Muscle layer of duodenum (tissue), 2 donors: ENCODE measurements at regions not wholly inside any gene's neighbourhood (a gene's known extent, or its start where the extent isn't known, plus 50 kb on each side); places are given as distances from the start of the nearest gene placed in this dataset.
"Not testable (repeated sequence)": the region's sequence is repeated elsewhere in the genome, so short reads cannot be mapped to it uniquely, and the experiment has no call there.

ENCODE experiments used
- H3K27ac ChIP-seq: one replicate; pipeline ENCODE4 v1.7.0; 2013; ENCODE audit warnings: mild to moderate bottlenecking, low read length
- H3K27me3 ChIP-seq: one replicate; pipeline ENCODE4 v1.7.0; 2013; ENCODE audit warnings: low read depth, mild to moderate bottlenecking, control low read depth, low read length
- H3K36me3 ChIP-seq, 2 donors: one replicate each; pipeline ENCODE4 v1.7.0; 2013; ENCODE audit warnings: low read length in 2 of 2, control low read depth in 1 of 2, mild to moderate bottlenecking in 1 of 2; ENCODE audit not compliant: insufficient read depth in 2 of 2, control insufficient read depth in 1 of 2
- H3K4me1 ChIP-seq, 2 donors: one replicate each; pipeline ENCODE4 v1.7.0; 2013; ENCODE audit warnings: low read length in 2 of 2, mild to moderate bottlenecking in 2 of 2, control low read depth in 1 of 2, moderate library complexity in 1 of 2; ENCODE audit not compliant: insufficient read depth in 2 of 2, control insufficient read depth in 1 of 2
- H3K4me3 ChIP-seq, 2 donors: one replicate each; pipeline ENCODE4 v1.7.0; 2013; ENCODE audit warnings: low read length in 2 of 2, low read depth in 1 of 2, mild to moderate bottlenecking in 1 of 2
- H3K9me3 ChIP-seq, 2 donors: one replicate each; pipeline ENCODE4 v1.7.0; 2013; ENCODE audit warnings: low read length in 2 of 2, control low read depth in 1 of 2, mild to moderate bottlenecking in 1 of 2; ENCODE audit not compliant: control insufficient read depth in 1 of 2
- donor health status: healthy.

DNA sequence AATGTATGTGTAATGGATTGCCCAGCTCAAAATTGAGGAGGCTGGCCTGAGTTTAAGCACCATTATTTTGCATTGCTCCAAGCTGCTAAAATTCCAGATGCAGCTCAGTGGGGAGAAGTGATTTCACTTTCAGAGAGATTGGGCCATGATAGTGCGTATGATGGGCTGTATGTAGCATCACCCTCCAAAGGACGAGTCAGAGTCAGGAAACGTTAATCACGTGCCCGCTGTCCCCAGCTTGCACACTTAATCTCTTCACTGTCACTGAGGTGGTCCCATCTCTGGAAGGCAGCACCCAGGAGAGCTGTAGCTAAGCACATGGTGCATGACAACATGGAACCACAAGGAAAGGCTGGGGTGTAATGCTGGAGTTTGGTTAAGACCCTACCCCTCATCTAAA is 337.4 kb downstream of the ANAPC1 start:
- H3K4me3 ChIP-seq, H3K4me1 ChIP-seq, H3K9me3 ChIP-seq, H3K36me3 ChIP-seq, H3K27me3 ChIP-seq, H3K27ac ChIP-seq: not testable (repeated sequence)

DNA sequence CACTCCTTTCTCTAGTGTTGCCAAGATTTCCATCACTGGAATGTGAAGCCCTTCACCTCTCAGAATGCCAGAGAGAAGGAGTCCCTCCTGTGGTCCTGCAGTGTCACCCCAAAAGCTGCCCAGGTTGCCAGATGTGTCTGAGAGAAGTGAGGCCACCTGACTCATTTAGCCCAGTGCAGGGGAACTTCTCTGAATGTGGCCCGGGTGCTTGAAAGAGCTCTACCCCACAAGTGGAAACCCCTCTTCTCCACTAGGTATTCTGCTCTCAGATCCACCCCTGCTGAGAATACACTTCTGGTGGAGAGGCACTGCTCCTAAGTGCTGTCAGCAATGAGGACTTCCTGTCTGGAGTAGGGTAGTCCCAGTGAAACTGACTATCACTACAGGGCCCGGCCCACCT is 334.8 kb downstream of the ANAPC1 start:
- not testable (repeated sequence) for H3K4me3 ChIP-seq, H3K27me3 ChIP-seq, H3K27ac ChIP-seq, H3K9me3 ChIP-seq, H3K36me3 ChIP-seq, H3K4me1 ChIP-seq

DNA sequence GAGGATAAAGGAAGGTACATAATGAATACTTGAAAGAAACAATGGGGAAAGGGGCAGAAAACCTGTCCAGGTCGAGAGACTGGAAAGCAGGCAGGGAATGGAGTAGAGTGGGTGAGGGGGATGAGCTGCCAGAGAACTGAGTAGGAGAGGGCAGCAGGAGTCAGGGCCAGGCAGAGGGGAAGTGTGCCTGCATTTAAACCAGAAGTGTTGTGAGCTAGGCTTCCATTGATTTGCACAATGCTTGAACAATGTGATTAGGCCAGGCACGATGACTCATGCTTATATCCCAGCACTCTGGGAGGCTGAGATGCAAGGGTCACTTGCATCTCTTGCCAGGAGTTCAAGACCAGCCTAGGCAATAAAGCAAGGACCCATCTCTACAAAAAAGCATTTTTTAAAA is 332.6 kb downstream of the ANAPC1 start:
- not testable (repeated sequence) for H3K27me3 ChIP-seq, H3K4me3 ChIP-seq, H3K9me3 ChIP-seq, H3K4me1 ChIP-seq, H3K27ac ChIP-seq, H3K36me3 ChIP-seq

DNA sequence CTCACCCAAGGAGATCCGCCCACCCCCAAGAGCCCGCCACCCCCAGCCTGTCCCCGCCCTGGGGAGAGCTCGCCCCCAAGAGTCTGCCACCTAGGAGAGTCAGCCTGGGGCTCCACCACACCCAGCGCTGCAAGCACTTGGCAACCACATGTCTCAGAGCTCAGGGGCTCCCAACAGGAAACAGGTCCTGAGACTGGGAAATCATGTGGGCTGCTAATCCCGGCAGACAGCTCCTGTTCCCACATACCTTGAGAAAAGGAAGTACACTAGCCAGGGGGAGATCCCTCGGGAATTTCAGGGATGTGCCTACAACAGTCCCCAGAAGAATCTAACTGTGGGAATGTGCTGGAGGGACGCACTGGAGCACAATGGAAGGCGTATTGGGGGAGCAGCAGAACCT is 331.4 kb downstream of the ANAPC1 start:
- not testable (repeated sequence) for H3K36me3 ChIP-seq, H3K27ac ChIP-seq, H3K4me3 ChIP-seq, H3K27me3 ChIP-seq, H3K4me1 ChIP-seq, H3K9me3 ChIP-seq

- not testable (repeated sequence) for H3K4me1 ChIP-seq, H3K27me3 ChIP-seq, H3K36me3 ChIP-seq, H3K4me3 ChIP-seq, H3K27ac ChIP-seq, H3K9me3 ChIP-seq
Measured at GRCh38 chr2:111559301-111559700, 324.7 kb downstream of the ANAPC1 start.

DNA sequence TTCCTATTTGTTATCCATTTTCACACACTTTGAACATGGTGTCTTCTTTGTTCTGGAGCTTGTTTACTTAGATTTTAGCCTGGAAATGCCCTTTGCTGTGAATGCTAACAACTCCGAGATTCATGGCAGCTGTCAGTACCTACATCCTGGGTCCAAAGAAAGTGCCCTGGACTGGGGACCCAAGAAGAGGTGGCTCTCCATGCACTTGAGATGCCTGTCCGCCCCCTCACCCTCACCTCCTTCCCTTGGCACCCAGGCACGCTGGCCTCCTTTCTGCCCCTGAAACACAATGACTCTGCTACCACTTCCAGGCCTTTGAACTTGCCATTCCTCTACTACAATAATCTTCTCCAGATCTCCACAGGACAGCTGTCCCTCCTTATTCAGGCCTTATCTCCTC is 324.2 kb downstream of the ANAPC1 start:
- not testable (repeated sequence) for H3K36me3 ChIP-seq, H3K27ac ChIP-seq, H3K27me3 ChIP-seq, H3K9me3 ChIP-seq, H3K4me3 ChIP-seq, H3K4me1 ChIP-seq

GRCh38 chr2:111566068-111566467 is 317.9 kb downstream of the ANAPC1 start:
- H3K4me1 ChIP-seq, H3K4me3 ChIP-seq, H3K27ac ChIP-seq, H3K36me3 ChIP-seq, H3K27me3 ChIP-seq, H3K9me3 ChIP-seq: not testable (repeated sequence)

DNA sequence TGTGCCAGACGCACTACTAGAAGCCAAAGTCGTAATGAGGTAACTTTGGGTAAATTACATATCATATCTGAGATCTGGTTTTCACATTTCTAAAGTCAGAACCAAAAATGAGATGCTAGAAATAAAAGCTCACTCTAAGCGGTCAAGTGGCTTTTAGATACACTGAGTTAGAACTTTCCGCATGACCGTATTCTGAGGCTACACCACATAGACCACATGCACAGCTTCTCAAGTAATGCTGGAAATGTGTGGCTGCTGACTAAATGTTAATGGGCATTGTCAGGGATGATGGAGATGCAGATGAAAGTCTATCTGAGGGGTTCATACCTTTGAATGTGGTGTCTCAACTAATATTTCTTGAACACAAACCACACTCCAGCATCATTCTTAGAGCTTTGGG is 316.8 kb downstream of the ANAPC1 start:
- H3K4me3 ChIP-seq, H3K27me3 ChIP-seq, H3K27ac ChIP-seq, H3K4me1 ChIP-seq, H3K36me3 ChIP-seq, H3K9me3 ChIP-seq: not testable (repeated sequence)

DNA sequence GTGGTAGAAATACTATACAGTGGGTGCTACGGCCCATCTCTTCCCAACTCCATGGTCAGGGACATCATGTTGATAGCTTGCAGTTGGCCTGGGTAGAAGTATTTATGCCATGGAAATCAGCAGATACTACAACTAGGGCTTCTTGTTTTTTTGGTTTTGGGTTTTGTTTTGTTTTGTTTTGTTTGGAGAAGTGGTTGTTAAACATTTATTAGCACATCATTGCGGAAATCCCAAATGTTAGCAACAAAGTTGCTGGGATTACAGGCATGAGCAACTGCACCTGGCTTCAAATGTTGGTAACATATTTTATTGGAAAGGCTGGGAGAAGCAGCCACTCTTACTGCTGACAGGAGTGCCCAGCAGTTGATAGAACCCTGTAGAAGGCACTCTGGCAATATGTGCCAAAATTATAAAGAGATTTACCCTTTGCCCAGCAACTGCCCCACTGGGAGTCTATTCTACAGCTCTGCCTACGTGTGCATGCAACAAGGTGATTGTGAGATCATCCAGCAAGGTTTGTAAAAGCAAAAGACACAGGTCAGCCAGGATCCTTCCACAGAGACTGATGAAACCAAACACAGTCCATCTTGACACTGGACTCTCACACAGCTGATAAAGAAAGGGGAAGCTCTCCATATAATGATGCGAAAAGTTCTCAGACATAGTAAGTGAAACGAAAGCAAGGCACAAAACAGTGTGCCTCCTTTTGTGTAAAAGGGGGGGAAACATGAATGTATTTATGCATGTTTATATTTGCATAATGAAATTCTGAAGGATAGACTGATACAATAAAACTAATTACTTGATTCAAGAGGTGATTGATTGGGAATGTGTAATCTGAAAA is 314.4 kb downstream of the ANAPC1 start:
- not testable (repeated sequence) for H3K27ac ChIP-seq, H3K27me3 ChIP-seq, H3K4me3 ChIP-seq, H3K9me3 ChIP-seq, H3K4me1 ChIP-seq, H3K36me3 ChIP-seq

- H3K27ac ChIP-seq, H3K36me3 ChIP-seq, H3K4me3 ChIP-seq, H3K9me3 ChIP-seq, H3K27me3 ChIP-seq, H3K4me1 ChIP-seq: not testable (repeated sequence)
Measured at GRCh38 chr2:111570300-111571114, 313.5 kb downstream of the ANAPC1 start.

GRCh38 chr2:111574803-111575202 is 309.2 kb downstream of the ANAPC1 start:
- H3K9me3 ChIP-seq, H3K36me3 ChIP-seq, H3K4me3 ChIP-seq, H3K4me1 ChIP-seq, H3K27ac ChIP-seq, H3K27me3 ChIP-seq: not testable (repeated sequence)
